Hepatocyte (in vitro differentiated cells): ENCODE measurements at regions not wholly inside any gene's neighbourhood (a gene's known extent, or its start where the extent isn't known, plus 50 kb on each side); places are given as distances from the start of the nearest gene placed in this dataset.

Experiments
- DNase-seq: peaks from one replicate; pipeline ENCODE4 v3.0.0-alpha.2; 2016; ENCODE audit warnings: low spot score
- H2AFZ ChIP-seq: fragments of 200-600 bp; sonication (generic); 2 replicates; pipeline ENCODE4 v1.6.0; 2016; ENCODE audit warnings: antibody characterized with exemption, mild to moderate bottlenecking
- H3K27ac ChIP-seq: fragments of 200-600 bp; sonication (generic); 2 replicates; pipeline ENCODE4 v1.5.1; 2016; ENCODE audit warnings: mild to moderate bottlenecking
- H3K27me3 ChIP-seq: fragments of 200-600 bp; sonication (generic); 2 replicates; pipeline ENCODE4 v1.6.1; 2016
- H3K36me3 ChIP-seq: fragments of 200-600 bp; sonication (generic); replicated peaks from 2 replicates; pipeline ENCODE4 v1.5.1; 2016; ENCODE audit warnings: low read depth; ENCODE audit not compliant: insufficient read depth
- H3K4me1 ChIP-seq: fragments of 200-600 bp; sonication (generic); 2 replicates; pipeline ENCODE4 v1.5.1; 2016; ENCODE audit warnings: mild to moderate bottlenecking, moderate library complexity; ENCODE audit not compliant: insufficient read depth
- H3K4me2 ChIP-seq: fragments of 200-600 bp; sonication (generic); 2 replicates; pipeline ENCODE4 v1.6.0; 2016
- H3K4me3 ChIP-seq: fragments of 200-600 bp; sonication (generic); 2 replicates; pipeline ENCODE4 v1.5.1; 2016; ENCODE audit warnings: mild to moderate bottlenecking
- H3K79me2 ChIP-seq: fragments of 200-600 bp; sonication (generic); 2 replicates; pipeline ENCODE4 v1.6.0; 2017; ENCODE audit warnings: mild to moderate bottlenecking
- H3K9me2 ChIP-seq: fragments of 200-600 bp; sonication (generic); replicated peaks from 2 replicates; pipeline ENCODE4 v1.6.0; 2017; ENCODE audit warnings: mild to moderate bottlenecking; ENCODE audit not compliant: insufficient read depth
- H3K9me3 ChIP-seq: fragments of 200-600 bp; sonication (generic); 2 replicates; pipeline ENCODE4 v1.5.1; 2016; ENCODE audit warnings: low read depth, mild to moderate bottlenecking
- H4K20me1 ChIP-seq: fragments of 200-600 bp; sonication (generic); 2 replicates; pipeline ENCODE4 v1.6.0; 2016; ENCODE audit warnings: mild to moderate bottlenecking; ENCODE audit not compliant: insufficient read depth, poor library complexity, severe bottlenecking
- EZH2 ChIP-seq: fragments of 200-600 bp; sonication (generic); IDR thresholded peaks from 2 replicates; pipeline ENCODE4 v1.6.1; 2016; ENCODE audit warnings: antibody characterized with exemption, mild to moderate bottlenecking, borderline replicate concordance
- EZH2phosphoT487 ChIP-seq: fragments of 200-600 bp; sonication (generic); IDR thresholded peaks from one replicate; pipeline ENCODE4 v1.6.1; 2018; ENCODE audit warnings: antibody characterized with exemption, mild to moderate bottlenecking, low read depth, moderate library complexity; ENCODE audit not compliant: unreplicated experiment, severe bottlenecking
- WGBS: methylation state at CpG from one replicate; pipeline ENCODE4 v1.1.6; 2016; ENCODE audit warnings: low lambda C conversion rate; ENCODE audit errors: missing lambda C conversion rate; 5-methylcytosine and 5-hydroxymethylcytosine counted together
- TF ChIP-seq, protein P1 (sequence below): fragments of 200-600 bp; sonication (generic); IDR thresholded peaks from 2 replicates; pipeline ENCODE4 v1.5.1; 2016; ENCODE audit warnings: antibody characterized with exemption, mild to moderate bottlenecking; ENCODE audit not compliant: poor library complexity

DNA sequence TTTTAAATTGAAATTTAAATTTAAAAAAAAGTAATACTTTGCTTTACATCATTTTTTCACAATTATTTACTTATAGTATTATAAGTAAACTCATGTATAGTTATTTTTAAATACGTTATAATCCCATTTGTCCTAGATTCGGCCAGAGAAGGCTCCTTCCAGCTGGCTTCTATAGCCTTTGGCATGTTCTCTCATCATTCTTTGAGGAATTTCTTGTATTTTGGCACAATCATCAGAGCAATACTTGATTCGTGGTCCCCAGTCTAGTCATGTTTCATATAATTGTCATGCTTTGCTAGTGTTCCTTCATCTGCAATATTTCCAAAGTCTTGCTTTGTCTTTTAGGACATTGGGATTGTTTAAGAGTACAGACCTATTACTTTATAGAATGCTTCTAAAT lies 1037.9 kb upstream of the AGA start:
- DNase-seq: no peak
- no peaks in the 10 kb centered on the region for H3K9me3 ChIP-seq
- no peaks in the 10 kb centered on the region for H3K9me2 ChIP-seq
- 75% methylated on average over 3 of the region's 3 CpGs for WGBS
- TF ChIP-seq, protein P1, sequence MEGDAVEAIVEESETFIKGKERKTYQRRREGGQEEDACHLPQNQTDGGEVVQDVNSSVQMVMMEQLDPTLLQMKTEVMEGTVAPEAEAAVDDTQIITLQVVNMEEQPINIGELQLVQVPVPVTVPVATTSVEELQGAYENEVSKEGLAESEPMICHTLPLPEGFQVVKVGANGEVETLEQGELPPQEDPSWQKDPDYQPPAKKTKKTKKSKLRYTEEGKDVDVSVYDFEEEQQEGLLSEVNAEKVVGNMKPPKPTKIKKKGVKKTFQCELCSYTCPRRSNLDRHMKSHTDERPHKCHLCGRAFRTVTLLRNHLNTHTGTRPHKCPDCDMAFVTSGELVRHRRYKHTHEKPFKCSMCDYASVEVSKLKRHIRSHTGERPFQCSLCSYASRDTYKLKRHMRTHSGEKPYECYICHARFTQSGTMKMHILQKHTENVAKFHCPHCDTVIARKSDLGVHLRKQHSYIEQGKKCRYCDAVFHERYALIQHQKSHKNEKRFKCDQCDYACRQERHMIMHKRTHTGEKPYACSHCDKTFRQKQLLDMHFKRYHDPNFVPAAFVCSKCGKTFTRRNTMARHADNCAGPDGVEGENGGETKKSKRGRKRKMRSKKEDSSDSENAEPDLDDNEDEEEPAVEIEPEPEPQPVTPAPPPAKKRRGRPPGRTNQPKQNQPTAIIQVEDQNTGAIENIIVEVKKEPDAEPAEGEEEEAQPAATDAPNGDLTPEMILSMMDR: no peak
- TF ChIP-seq EZH2phosphoT487: no peak
- TF ChIP-seq EZH2: no peak
- no peaks in the 10 kb centered on the region for H3K36me3 ChIP-seq
- H2AFZ ChIP-seq: no peak overlapping the region
- no peaks in the 10 kb centered on the region for H4K20me1 ChIP-seq
- no peak overlapping the region for H3K27ac ChIP-seq
- H3K4me2 ChIP-seq: no peak overlapping the region
- no peak overlapping the region for H3K4me3 ChIP-seq
- H3K27me3 ChIP-seq: no peaks in the 10 kb centered on the region
- H3K4me1 ChIP-seq: no peaks in the 10 kb centered on the region
- no peaks in the 10 kb centered on the region for H3K79me2 ChIP-seq

DNA sequence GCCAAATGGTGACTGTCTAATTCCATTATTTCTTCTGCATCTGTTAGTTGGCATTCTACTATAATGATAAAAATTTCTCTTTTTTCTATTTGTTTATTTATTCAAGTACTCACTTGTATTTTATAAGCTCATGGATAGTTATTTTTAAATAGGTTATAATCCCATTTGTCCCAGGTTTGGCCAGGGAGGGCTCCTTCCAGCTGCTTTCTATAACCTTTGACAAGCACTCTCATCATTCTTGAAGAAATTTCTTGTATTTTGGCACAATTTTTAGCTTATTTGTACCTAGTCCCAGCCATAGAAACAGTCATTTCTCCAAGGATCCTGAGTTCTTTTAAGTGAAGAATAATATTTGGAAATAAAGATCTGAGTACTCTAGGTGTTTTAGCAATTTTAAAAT lies 1038.6 kb upstream of the AGA start:
- no peaks in the 10 kb centered on the region for H4K20me1 ChIP-seq
- H3K4me1 ChIP-seq: no peaks in the 10 kb centered on the region
- no peaks in the 10 kb centered on the region for H3K27me3 ChIP-seq
- DNase-seq: no peak
- no peak overlapping the region for H3K4me2 ChIP-seq
- H3K9me2 ChIP-seq: no peaks in the 10 kb centered on the region
- no peak overlapping the region for H2AFZ ChIP-seq
- no peak overlapping the region for H3K27ac ChIP-seq
- no peaks in the 10 kb centered on the region for H3K36me3 ChIP-seq
- H3K79me2 ChIP-seq: no peaks in the 10 kb centered on the region
- H3K4me3 ChIP-seq: no peak overlapping the region
- no peaks in the 10 kb centered on the region for H3K9me3 ChIP-seq
- TF ChIP-seq EZH2: no peak
- no peak for TF ChIP-seq EZH2phosphoT487
- TF ChIP-seq, protein P1: no peak

DNA sequence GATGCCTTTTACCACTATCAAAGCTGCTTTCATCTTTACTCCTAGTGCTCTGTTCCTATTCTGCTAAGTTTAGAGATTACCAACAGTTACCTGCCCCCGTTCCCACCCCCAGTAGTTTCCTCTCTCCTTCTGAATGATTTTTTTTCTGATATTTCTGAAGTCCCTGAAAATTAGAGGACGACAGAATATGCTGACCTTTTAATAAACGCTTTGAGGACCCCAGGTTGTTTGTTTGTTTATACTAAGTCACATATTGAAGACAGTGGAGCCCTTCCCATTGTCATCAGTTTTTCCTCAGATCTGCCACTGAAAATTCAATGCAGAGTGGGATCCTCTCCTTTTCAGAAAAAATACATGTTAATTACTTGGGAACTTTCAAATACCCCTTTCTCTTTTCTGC lies 1039.3 kb upstream of the AGA start:
- Histone ChIP-seq H2AFZ (no peak overlapping the region), H3K27ac (no peak overlapping the region), H3K4me1 (no peaks in the 10 kb centered on the region), H3K79me2 (no peaks in the 10 kb centered on the region), H3K9me2 (no peaks in the 10 kb centered on the region), H3K4me2 (no peak overlapping the region), H3K36me3 (no peaks in the 10 kb centered on the region), H3K9me3 (no peaks in the 10 kb centered on the region), H3K27me3 (no peaks in the 10 kb centered on the region), H3K4me3 (no peak overlapping the region), H4K20me1 (no peaks in the 10 kb centered on the region)
- no peak for DNase-seq
- WGBS: 46% methylated on average over 3 of the region's 3 CpGs
- TF ChIP-seq EZH2phosphoT487: no peak
- no peak for TF ChIP-seq EZH2
- TF ChIP-seq, protein P1: no peak

DNA sequence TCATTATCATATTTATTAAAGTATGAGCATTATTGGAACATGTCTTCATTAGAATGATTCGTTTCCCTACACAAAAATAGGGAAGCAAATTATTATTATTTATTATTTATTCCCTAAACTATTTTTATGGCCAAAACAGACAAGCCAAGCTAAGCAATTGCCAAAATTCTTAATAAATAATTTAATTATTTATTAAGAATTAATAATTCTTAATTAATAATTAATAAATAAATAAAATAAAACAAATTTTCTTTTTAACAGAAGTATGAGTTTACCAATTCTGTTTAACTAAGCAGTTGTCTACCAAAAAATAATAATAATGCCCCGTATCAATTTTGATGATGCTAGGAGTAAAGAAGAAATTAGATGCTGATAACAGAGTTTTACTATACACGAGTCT lies 1080.8 kb upstream of the AGA start:
- H3K4me3 ChIP-seq: no peak overlapping the region
- H2AFZ ChIP-seq: no peak overlapping the region
- H3K4me2 ChIP-seq: no peak overlapping the region
- no peaks in the 10 kb centered on the region for H3K4me1 ChIP-seq
- H3K27me3 ChIP-seq: no peaks in the 10 kb centered on the region
- no peaks in the 10 kb centered on the region for H3K36me3 ChIP-seq
- H3K9me3 ChIP-seq: no peaks in the 10 kb centered on the region
- H3K9me2 ChIP-seq: no peaks in the 10 kb centered on the region
- TF ChIP-seq EZH2 (no peak), EZH2phosphoT487 (no peak)
- TF ChIP-seq, protein P1: no peak
- H4K20me1 ChIP-seq: no peaks in the 10 kb centered on the region
- no peaks in the 10 kb centered on the region for H3K79me2 ChIP-seq
- WGBS: 93% methylated on average over 3 of the region's 3 CpGs
- no peak for DNase-seq
- no peak overlapping the region for H3K27ac ChIP-seq
